Astrocyte of the spinal cord (primary cell): ENCODE measurements at regions not wholly inside any gene's neighbourhood (a gene's known extent, or its start where the extent isn't known, plus 50 kb on each side); places are given as distances from the start of the nearest gene placed in this dataset.

Experiments
- DNase-seq: peaks from one replicate; pipeline ENCODE4 v3.0.0; 2011; ENCODE audit warnings: low read depth, low spot score
- H3K4me3 ChIP-seq: 2 replicates; pipeline ENCODE4 v1.5.1; 2011; ENCODE audit warnings: low read depth, mild to moderate bottlenecking, low read length, moderate library complexity
- CTCF ChIP-seq: IDR thresholded peaks from 2 replicates; pipeline ENCODE4 v1.5.1; 2012; ENCODE audit warnings: low read depth, mild to moderate bottlenecking, low read length, inconsistent platforms
- in situ Hi-C: cut with HindIII; loops from 2 replicates; pipeline ENCODE4 v1.10.0; 2017; ENCODE audit warnings: low sequenced_read_pairs

- DNase-seq, result no peak
- no peak overlapping the region for H3K4me3 ChIP-seq
- TF ChIP-seq CTCF, result no peak
- in situ Hi-C loops, result no loop called here
Measured at GRCh38 chr5:167356374-167356773, 935.1 kb upstream of the WWC1 start.

- in situ Hi-C loops, result no loop called here
- H3K4me3 ChIP-seq, result no peak overlapping the region
- no peak for DNase-seq
- TF ChIP-seq CTCF, result no peak
Measured at GRCh38 chr5:167358868-167359492, 932.5 kb upstream of the WWC1 start.

- TF ChIP-seq CTCF, result no peak
- DNase-seq, result peak; percentile 11
- in situ Hi-C loops, result no loop called here
- no peak overlapping the region for H3K4me3 ChIP-seq
Measured at GRCh38 chr5:167361795-167362194, 929.6 kb upstream of the WWC1 start.

- DNase-seq, result no peak
- no peak overlapping the region for H3K4me3 ChIP-seq
- TF ChIP-seq CTCF, result no peak
- in situ Hi-C loops, result no loop called here
Measured at GRCh38 chr5:167363065-167363464, 928.4 kb upstream of the WWC1 start.

- in situ Hi-C loops, result no loop called here
- TF ChIP-seq CTCF, result no peak
- H3K4me3 ChIP-seq, result no peak overlapping the region
- no peak for DNase-seq
Measured at GRCh38 chr5:167375125-167375524, 916.3 kb upstream of the WWC1 start.

GRCh38 chr5:167378894-167379723 is 912.3 kb upstream of the WWC1 start:
- no peak overlapping the region for H3K4me3 ChIP-seq
- no peak for TF ChIP-seq CTCF
- no peak for DNase-seq
- in situ Hi-C loops, result no loop called here
